ENCODE measurements at regions not wholly inside any gene's neighbourhood (a gene's known extent, or its start where the extent isn't known, plus 50 kb on each side); places are given as distances from the start of the nearest gene placed in this dataset.

DNA sequence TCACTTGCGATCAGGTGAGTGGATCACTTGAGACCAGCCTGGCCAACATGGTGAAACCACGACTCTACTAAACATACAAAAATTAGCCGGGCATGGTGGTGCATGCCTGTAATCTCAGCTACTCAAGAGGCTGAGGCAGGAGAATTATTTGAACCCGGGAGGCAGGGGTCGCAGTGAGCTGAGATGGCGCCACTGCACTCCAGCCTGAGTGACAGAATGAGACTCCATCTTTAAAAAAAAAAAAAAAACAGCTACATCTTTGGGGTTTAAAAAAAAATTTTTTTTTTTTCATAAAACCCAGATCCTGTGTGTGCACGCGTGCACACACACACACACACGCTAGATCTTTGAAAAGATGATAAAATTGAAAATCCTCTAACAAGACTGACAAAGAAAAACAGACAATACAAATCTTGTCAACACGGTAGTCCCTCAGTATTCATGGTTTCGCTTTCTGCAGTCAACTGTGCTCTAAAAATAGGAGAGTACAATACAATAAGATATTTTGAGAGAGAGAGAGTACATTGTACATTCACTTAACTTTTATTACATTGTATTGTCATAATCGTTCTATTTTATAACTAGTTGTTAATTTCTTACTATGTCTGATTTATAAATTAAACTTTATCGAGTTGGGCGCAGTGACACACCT, 295.3 kb upstream of the RGS6 start:
- DNase-seq (ENCODE audit: low read depth): no peak

DNA sequence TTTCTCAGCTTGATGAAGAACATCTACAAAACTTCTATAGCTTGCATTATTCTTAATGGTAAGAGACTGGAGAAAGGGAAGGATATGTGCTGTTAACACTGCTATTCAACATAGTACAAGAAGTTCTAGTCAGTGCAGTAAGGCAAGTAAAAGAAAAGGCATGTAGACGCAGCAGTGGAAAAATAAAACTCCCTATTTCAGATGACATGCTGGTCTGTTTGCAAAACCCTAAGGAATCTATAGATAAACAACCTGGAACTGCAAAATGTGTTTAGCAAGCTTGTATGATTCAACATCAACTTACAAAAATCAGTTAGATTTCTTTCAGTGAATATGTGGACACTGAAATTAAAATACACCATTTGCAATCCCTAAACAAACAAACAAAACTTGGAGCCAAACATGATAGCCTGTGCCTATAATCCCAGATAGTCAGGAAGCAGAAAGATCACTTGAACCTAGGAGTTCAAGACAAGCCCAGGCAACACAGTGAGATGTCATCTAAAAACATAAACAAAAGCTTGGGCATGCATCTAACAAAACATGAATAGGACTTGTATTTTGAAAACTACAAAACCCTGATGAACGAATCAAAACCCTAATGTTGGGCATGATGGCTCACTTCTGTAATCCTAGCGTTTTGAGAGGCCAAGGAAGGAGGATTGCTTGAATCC, 293.6 kb upstream of the RGS6 start:
- DNase-seq (ENCODE audit: low read depth): no peak

DNA sequence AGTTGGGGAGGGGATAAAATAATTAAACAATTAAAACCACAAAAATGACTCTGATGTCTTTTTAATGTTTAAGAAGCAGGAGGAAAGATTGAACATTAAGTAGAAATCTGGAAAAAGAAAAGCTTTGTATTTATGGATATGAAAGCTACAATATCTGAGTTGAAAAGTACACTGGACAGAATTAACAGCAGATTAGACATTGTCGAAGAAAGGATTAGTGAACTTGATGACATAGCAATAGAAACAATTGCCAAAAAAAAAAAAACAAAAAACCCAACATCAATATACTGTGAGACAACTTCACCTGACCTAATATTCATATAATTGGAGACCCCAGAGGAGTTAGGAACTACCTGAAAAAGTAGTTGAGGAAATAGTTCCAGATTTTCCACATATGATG, 289.5 kb upstream of the RGS6 start:
- DNase-seq (ENCODE audit: low read depth): no peak

DNA sequence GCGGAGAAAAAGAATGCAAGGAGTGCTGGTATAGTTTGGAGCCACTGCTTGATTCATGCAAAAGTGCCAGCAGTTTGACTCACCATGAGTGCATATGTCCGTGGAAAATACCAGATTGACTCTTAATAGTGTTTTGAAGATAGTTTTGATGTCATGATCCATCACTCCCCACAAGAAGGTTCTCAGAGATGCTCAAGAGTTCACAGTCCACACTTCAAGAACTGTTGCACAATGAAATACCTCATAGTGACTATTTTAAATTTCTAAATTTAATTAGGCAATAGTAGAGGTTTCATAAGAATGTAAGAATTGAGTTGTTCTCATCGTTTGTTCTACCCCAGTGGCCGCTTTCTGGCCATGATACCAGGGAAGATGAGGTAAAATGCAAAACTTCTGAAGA, 286.6 kb upstream of the RGS6 start:
- no peak for DNase-seq (ENCODE audit: low read depth)

DNA sequence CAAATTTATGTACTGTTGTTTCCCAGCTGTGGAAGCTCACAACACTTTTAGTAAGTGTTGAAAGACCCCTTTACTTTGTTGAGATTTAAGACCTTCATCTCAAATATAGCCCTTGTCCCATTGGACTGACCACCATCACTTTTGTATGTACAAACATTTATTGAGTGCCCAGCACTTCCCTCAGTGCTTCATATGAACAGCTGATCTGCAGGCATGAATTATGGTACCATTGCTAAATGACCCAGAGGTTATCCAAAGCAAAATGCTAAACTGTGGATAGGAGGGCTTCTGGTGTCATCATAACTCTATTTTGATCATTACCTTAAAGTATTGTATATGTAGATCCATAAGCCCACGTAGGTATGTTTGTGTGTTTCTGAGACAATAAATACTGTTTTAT, 285.7 kb upstream of the RGS6 start:
- no peak for DNase-seq (ENCODE audit: low read depth)

DNA sequence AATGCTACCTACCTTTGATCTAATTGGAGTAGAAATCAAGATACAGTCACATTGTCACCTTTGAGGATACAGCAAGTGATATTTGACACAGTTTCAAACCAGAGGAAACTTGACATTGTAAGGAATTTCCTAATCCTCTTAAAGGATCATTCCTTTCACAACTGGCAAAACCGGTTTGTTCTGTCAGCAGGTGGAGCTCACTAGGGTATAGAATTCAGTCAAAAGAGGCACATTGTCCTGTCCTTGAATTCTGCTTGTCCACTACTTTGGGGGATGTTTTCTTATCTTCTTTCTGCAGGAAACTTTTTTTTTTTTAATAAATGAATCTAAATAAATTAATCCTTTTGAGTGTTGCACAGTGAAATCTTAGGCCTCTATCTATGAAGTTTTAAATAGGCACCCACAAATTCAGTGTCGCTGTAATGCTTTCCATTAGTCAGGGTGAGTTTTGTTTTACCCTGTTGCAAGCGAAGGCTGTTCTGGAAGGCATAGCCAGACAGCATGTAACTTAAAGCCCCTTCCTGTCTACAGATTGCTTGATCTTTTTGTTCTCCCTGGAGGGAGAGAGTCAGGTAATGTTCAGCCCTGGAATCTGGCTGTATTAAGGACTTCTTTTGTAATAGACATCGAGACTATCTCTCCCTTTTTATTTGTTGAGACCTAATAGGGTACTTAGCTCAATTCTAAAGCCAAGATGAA, 285.0 kb upstream of the RGS6 start:
- DNase-seq (ENCODE audit: low read depth): no peak

DNA sequence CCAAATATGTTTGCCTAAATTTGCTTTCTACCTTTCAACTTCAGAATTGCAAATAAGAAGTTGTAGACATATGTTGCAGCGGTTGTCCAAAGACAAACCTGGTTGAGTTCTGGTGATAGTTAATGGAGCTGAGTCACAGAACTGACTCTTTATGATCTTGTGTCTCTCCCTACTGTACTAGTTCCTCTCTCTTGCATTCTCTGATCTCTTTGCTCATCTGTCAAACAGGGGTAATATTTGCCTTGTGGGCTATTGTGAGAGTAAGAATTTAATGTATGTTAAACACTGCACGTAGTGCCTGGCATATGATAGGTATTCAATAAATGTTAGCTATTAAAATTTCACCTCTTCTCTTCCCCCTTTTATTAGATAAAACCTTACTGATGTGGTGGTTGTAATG, 283.5 kb upstream of the RGS6 start:
- no peak for DNase-seq (ENCODE audit: low read depth)

DNA sequence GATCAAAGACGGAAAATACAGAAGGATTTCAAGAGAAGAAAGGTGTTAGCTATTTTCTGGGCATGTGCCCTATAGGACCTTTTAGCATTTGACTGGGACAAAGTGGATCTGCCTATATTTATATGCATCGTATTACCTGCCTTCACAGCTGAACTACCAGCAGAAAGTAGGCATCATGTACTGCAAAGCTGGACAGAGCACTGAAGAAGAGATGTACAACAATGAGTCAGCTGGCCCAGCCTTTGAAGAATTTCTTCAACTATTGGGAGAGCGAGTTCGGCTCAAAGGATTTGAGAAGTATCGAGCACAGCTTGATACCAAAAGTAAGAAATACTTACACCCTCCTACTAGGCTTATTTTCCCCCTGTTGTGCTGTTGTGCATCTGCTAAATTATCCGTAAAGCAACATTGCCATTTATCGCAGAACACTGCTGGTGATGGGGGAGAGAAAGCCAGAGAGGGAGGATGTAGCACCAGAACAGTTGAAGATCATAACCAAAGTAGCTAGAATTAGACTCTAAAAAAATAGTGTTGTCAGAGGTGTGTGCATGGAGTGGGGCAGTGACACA, 282.0 kb upstream of the RGS6 start:
- no peak for DNase-seq (ENCODE audit: low read depth)

DNA sequence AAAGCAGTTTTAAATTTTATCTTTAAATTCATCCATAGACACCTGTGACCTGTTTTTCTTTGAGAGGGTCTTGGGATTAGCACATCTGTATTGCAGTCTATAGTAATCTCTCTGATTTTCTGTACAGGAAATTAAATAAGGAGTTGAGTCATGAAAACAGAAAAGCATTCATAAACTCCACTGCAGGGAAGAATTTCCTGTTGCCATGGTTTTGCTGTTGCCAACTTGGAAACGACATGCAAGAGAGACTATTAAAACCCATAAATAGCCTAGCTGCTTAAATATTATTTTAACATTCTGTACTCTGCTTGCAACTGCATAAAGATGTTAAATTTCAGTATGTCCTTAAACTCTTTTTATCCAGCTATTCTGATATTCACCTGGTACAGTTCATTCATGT, 281.0 kb upstream of the RGS6 start:
- DNase-seq (ENCODE audit: low read depth): no peak

DNA sequence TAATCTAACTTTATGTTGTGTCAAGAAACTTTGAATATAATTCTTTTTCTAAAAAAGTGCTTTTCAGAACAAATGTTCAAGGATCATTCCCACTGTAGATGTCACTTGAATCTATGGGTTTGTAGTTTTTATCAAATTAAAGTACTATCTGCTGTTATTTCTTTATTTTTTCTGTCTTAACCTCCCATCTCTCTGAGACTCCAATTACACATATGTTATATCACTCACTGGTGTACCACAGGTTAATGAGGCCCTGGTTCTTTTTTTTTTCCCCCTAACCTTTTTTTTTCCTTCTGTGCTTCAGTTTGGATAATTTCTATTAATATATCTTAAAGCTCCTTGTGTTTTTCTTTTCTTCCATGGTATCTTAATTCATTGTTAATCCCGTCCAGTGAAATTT, 279.9 kb upstream of the RGS6 start:
- DNase-seq (ENCODE audit: low read depth): no peak

DNA sequence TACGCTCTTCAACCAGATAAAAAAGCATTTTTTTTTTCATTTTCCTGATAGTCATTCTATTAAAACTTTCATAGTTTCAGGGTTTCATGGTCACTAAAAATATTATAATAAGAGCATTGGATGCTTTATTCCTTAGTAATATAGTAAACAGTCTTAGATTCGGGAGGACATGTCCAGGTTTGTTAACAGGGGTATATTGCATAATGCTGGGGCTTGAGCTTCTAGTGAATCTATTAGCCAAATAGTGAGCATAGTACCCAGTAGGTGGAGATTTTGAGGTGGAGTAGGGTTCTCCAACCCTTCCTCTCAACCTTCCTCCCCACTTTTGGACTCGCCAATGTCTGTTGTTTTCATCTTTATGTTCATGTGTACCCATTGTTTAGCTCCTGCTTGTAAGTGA, 277.4 kb upstream of the RGS6 start:
- no peak for DNase-seq (ENCODE audit: low read depth)

DNA sequence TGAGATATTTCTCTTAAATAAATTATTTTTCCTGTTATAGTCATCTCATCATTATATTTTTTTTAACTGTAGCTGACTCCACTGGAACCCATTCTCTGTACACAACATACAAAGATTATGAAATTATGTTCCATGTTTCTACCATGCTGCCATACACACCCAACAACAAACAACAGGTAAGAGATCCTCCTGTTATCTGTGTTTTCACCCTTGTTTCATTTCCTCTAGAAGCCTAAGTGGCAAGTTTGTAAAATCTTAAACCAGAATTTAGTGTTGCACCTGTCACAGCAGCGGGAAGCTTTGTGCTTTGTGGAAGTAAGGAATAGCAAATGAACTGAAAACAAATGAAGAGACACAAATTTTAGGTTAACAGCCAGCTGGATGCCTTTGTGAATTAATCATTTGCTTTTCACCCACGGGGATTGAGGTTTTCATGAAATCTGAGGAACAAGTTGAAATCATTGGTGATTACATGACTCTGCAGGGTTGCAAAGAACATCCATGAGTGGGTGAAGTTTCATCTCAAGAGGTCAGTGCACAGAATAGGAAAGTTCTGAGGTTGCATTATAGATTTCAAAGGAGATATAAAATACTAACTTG, 273.9 kb upstream of the RGS6 start:
- no peak for DNase-seq (ENCODE audit: low read depth)

DNA sequence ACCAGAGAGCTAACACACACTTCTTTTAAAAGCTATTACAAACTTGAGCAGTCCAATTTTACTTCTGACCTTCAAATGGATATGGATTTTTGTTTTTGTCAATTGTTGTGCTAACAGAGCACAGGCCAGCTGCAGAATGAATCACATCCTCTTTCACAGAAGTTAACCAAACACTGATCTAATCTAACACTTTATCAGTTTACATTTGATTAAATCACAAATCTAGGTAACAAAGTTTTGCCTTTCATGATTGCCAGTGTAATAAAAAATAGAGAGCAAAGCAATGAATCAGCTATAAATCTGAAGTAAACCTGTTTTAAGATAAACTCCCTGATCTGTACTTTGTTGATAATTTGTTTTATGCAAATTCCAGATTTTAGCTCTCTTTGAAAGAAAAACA, 273.1 kb upstream of the RGS6 start:
- no peak for DNase-seq (ENCODE audit: low read depth)

DNA sequence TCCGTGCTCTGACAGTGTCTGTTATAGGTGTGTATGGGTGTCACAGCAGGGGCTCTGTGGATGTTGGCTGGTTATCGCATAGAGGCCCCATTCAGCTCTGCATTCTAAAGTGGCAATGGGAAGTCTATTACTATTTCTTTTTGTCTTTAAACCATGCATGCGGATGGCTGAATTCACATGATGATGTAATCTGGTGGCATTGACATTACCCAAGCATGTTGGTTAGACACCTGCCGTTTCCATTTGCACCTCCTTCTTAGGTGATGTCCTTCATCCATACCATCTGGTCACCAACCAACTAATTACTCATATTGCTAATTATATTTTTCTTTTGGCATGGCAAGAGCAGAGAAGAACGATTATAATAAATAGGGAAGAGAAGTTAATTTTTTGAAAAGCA, 270.8 kb upstream of the RGS6 start:
- DNase-seq (ENCODE audit: low read depth): no peak

DNA sequence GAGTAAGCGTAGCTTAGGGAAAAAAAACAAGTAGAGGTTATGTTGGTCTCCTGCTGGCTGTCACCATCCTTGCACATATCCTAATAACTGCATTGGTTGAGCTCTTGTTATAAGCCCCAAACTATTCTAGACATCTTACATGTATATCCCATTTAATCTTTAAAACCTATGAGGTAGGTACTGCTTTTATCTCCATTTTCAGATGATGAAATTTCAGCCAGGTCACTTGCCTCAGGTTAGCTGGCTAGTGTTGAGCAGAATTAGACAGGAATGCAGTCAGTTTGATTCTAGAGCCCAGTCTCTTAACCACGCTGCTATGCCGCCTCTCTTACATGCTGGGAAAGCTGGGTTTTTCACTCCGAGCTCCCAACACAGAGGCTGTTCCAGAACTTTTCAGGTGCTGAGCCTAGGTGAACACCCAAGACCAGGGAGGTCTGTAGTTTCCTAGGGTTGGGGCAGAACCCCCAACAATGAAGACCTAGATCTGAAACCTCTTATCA, 269.9 kb upstream of the RGS6 start:
- no peak for DNase-seq (ENCODE audit: low read depth)

DNA sequence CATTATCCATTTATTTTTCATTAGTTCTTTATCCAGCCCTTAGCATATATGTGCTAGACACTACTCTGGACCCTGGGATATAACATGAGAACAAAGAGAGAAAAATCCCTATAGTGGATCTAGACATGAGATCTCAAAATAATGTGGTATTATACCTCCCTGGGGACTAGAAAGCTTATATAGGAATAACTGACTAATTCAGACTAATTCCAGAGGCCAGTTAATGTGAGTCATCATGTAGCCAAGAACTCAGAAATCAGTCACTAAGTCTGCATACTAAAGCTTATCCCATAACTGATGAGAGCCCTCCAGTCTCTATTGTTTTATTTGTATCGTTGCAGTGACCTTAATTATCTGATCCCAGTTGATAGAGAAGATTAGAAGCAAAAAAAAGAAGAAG, 267.1 kb upstream of the RGS6 start:
- DNase-seq (ENCODE audit: low read depth): no peak

DNA sequence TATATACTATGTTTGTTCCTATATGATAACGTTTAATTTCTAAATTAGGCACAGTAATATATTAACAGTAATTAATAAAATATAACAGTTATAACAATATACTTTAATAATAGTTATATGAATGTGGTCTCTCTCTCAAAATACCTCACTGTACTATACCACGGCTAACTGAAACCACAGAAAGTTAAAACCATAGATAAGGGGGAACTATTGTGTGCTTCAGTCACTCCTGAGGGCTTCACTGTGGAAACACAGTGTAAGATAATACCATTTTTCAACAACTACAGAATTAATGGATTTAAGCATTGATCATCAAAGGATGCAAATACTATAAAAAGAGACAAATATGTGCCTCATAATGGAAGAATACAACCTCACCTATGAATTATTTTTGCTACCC, 266.4 kb upstream of the RGS6 start:
- no peak for DNase-seq (ENCODE audit: low read depth)

DNA sequence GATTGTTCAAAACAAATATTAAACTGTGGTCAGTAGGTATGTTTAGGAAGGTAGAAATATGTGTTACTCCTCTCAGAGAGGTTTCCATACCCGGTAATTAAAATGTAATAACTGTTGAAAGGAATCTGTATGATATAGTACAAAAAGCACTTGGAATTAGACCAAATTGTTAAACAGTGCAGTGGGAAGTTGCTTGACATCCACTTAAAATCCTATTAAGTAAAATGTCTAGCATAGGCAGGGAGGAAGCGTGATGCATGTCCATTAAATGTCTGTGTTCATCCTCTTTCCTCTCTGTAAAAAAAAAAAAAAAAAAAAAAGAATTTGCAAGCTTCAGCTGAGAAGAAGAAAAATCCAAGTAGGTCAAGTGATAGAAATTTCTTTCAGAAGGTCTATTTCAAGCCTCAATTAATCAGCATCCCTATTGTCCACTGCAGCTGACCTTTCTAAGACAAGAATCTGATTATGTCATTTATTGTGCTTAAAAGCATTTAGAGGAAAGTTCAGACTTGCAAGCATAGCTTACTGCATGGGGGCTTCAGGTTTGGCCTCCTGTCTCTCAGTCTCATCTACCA, 265.6 kb upstream of the RGS6 start:
- DNase-seq (ENCODE audit: low read depth): no peak

DNA sequence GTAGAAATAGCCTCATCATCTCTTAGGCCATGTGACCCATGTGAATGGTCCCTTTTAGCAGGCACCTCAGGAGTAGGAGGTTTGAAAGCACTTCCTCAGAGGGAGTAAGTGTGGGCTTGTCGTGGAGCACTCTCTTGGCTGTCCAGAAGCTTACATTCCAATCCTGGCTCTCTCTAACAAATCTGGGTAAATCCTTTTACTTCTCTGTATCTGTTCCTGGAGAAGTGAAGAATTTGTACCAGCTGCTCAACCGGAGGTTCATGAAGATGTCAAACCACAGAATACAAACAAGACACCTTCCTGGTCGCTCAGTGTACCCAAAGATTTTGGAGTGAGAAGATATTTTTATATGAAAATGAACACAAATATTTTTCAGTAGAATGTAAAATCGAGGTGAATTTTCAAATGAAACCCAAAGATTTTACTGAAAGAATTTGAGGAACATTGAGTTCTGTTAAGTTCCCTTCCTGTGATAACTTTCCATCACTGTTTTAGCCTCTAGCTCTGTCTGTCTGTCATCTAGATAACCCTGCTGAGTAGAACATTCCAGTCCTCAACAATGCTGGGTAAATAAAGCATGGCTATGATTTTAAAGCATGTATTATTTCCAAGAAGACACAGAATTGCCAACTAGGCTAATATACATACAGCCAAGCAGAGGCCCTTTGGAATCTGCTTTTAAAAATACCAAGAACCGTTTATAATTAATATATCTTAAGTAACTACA, 263.9 kb upstream of the RGS6 start:
- DNase-seq (ENCODE audit: low read depth): no peak

DNA sequence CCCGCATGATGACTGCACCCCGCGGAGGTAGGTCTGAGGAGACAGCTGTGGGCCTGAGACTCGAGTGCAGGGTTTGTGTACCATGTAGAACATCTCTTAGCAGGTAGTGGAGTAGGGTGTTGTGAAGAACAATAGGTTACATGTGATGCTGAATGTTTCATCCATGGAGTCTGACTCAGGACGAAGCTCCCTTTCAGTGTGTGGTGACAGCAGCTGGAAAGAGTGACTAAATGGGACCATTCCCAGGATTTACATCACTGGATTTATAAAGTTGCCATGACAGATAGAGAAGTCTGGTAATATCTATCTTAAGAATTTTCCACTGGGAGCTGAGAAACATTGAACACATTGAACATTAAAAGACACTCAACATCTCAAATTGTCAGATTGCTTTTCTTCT, 259.6 kb upstream of the RGS6 start:
- DNase-seq (ENCODE audit: low read depth): no peak

DNA sequence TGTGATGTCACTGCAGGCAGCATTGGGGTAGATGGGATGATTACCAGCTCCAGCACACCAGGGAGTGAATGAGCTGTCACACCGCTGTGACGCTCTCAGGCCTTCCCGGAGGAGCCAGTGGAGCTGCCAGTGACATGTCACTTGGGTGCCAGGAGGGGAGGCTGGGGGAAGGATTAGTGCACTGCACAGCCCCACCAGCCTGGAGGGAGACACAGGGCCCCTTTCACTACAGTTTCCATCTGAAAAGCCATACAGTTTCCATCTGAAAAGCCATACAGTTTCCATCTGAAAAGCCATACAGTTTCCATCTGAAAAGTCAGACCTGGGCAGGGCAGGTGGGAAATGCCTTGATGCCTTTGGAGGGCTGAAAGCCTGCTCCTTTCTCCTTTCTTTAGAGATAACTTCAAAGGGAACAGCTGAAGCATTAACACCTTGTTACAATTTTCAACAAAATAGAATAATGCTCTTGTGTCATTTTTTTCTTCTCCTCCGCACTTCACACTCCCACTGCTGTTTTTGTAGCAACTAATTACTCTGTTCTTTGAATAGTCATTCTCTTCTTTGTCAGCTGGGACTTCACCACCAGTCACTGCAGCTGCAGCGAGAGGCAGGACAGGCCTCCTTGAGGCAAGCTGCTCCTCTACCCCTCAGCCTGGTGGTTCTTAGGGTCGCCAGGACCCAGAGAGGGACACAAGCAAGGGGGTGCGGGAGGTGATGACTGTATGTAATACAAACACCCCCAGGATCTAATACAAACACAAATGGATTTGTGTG, 256.9 kb upstream of the RGS6 start:
- DNase-seq (ENCODE audit: low read depth): no peak

Data from stimulated activated CD8-positive, alpha-beta memory T cell treated with anti-CD3 and anti-CD28 coated beads, Interleukin-12 subunit alpha, Interleukin-12 subunit beta, amount 100 ng/mL, for 4 hours (primary cell).